ENCODE measurements at regions not wholly inside any gene's neighbourhood (a gene's known extent, or its start where the extent isn't known, plus 50 kb on each side); places are given as distances from the start of the nearest gene placed in this dataset.

- DNase-seq, result no peak
These were observed 57.3 kb upstream of the ZNF648 start for GRCh38 chr1:182118851-182119250.

GRCh38 chr1:182114627-182115023 is 53.1 kb upstream of the ZNF648 start:
- DNase-seq, result no peak

- DNase-seq, result no peak
These were observed 52.5 kb upstream of the ZNF648 start for GRCh38 chr1:182113879-182114626.

- DNase-seq, result no peak
These were observed 50.0 kb upstream of the ZNF648 start for GRCh38 chr1:182111496-182111895.

Measured in NCI-H146 (cell line).